ENCODE measurements at regions not wholly inside any gene's neighbourhood (a gene's known extent, or its start where the extent isn't known, plus 50 kb on each side); places are given as distances from the start of the nearest gene placed in this dataset.

GRCh38 chr14:94844593-94845152 lies 74.8 kb upstream of the GSC start:
- Histone ChIP-seq H3K27ac (replicated peaks) (no peak overlapping the region), H3K4me1 (no peaks in the 10 kb centered on the region), H3K4me3 (no peak overlapping the region), H3K36me3 (no peaks in the 10 kb centered on the region), H3K27me3 (ENCODE audit: low read depth) (peaks cover 11% of the 10 kb centered on the region), H3K9me3 (replicated peaks) (peaks cover 4% of the 10 kb centered on the region)
- no peak for TF ChIP-seq CTCF (IDR thresholded peaks at IDR 0.05; ENCODE audit: borderline replicate concordance)
- intact Hi-C loops (cut with micrococcal nuclease), result no loop called here
- no peak for DNase-seq

- Histone ChIP-seq H3K36me3 (no peaks in the 10 kb centered on the region), H3K9me3 (replicated peaks) (peaks cover 1% of the 10 kb centered on the region), H3K4me3 (no peak overlapping the region), H3K27me3 (ENCODE audit: low read depth) (peaks cover 14% of the 10 kb centered on the region), H3K4me1 (no peaks in the 10 kb centered on the region), H3K27ac (replicated peaks) (no peak overlapping the region)
- intact Hi-C loops (cut with micrococcal nuclease), result no loop called here
- no peak for TF ChIP-seq CTCF (IDR thresholded peaks at IDR 0.05; ENCODE audit: borderline replicate concordance)
- DNase-seq, result no peak
Observed at GRCh38 chr14:94840467-94840866, 70.6 kb upstream of the GSC start.

- Histone ChIP-seq H3K4me3 (no peak overlapping the region), H3K36me3 (no peaks in the 10 kb centered on the region), H3K9me3 (replicated peaks) (peaks cover 8% of the 10 kb centered on the region), H3K27me3 (ENCODE audit: low read depth) (peaks cover 14% of the 10 kb centered on the region), H3K27ac (replicated peaks) (no peak overlapping the region), H3K4me1 (no peaks in the 10 kb centered on the region)
- TF ChIP-seq CTCF (IDR thresholded peaks at IDR 0.05; ENCODE audit: borderline replicate concordance), result no peak
- DNase-seq, result no peak
- intact Hi-C loops (cut with micrococcal nuclease), result no loop called here
Observed at GRCh38 chr14:94839348-94839747, 69.4 kb upstream of the GSC start.

- intact Hi-C loops (cut with micrococcal nuclease), result no loop called here
- no peak for TF ChIP-seq CTCF (IDR thresholded peaks at IDR 0.05; ENCODE audit: borderline replicate concordance)
Observed at GRCh38 chr14:94836849-94837248, 66.9 kb upstream of the GSC start.

GRCh38 chr14:94833633-94834032 lies 63.7 kb upstream of the GSC start:
- Histone ChIP-seq H3K36me3 (no peaks in the 10 kb centered on the region), H3K27me3 (ENCODE audit: low read depth) (no peaks in the 10 kb centered on the region), H3K27ac (replicated peaks) (no peak overlapping the region), H3K4me1 (no peaks in the 10 kb centered on the region), H3K9me3 (replicated peaks) (peaks cover 8% of the 10 kb centered on the region), H3K4me3 (no peak overlapping the region)
- TF ChIP-seq CTCF (IDR thresholded peaks at IDR 0.05; ENCODE audit: borderline replicate concordance), result no peak
- no peak for DNase-seq
- intact Hi-C loops (cut with micrococcal nuclease), result no loop called here

More at GRCh38 chr14:94836849-94837248, 66.9 kb upstream of the GSC start:
- Histone ChIP-seq H3K4me1 (no peaks in the 10 kb centered on the region), H3K27ac (replicated peaks) (no peak overlapping the region), H3K4me3 (no peak overlapping the region), H3K9me3 (replicated peaks) (peaks cover 8% of the 10 kb centered on the region), H3K27me3 (ENCODE audit: low read depth) (peaks cover 8% of the 10 kb centered on the region), H3K36me3 (no peaks in the 10 kb centered on the region)
- no peak for DNase-seq

All from left ventricle myocardium inferior (tissue), 1 donor.